PC-9 (cell line): ENCODE measurements at regions not wholly inside any gene's neighbourhood (a gene's known extent, or its start where the extent isn't known, plus 50 kb on each side); places are given as distances from the start of the nearest gene placed in this dataset.

ENCODE experiments used
- CTCF ChIP-seq: fragments of 200-600 bp; sonication (generic); conservative IDR thresholded peaks from 2 replicates; pipeline ENCODE4 v1.6.1; 2017; ENCODE audit warnings: mixed run types, antibody characterized with exemption, mild to moderate bottlenecking, moderate library complexity
- EZH2 ChIP-seq: fragments of 200-600 bp; sonication (generic); IDR thresholded peaks from 2 replicates; pipeline ENCODE4 v1.8.0; 2017; ENCODE audit warnings: antibody characterized with exemption, low read depth

- TF ChIP-seq CTCF (no peak), EZH2 (no peak)
These were observed 259.6 kb upstream of the PELI2 start for GRCh38 chr14:55858604-55859003.
